Spleen (tissue), 11 donors: ENCODE measurements at regions not wholly inside any gene's neighbourhood (a gene's known extent, or its start where the extent isn't known, plus 50 kb on each side); places are given as distances from the start of the nearest gene placed in this dataset.

Experiments used
- DNase-seq: peaks from one replicate; pipeline ENCODE4 v3.0.0-alpha.2; 2020
- H3K27ac ChIP-seq, 8 donors: fragments of 200-600 bp; sonication (generic) in 7 of 8; 1 replicate in 4 of 8; 2 replicates in 4 of 8; pipeline versions ENCODE4 v1.5.0 to v1.8.0; 2016 to 2021; ENCODE audit warnings: inconsistent platforms in 4 of 8, mild to moderate bottlenecking in 4 of 8, moderate library complexity in 1 of 8
- H3K27me3 ChIP-seq, 7 donors: fragments of 200-600 bp; sonication (generic) in 6 of 7; replicated peaks in 1 of 7; 1 replicate in 4 of 7; 2 replicates in 3 of 7; pipeline versions ENCODE4 v1.5.0 to v1.8.0; 2016 to 2021; ENCODE audit warnings: inconsistent platforms in 3 of 7, mild to moderate bottlenecking in 1 of 7
- H3K36me3 ChIP-seq, 6 donors: fragments of 200-600 bp; sonication (generic) in 5 of 6; 1 replicate in 4 of 6; 2 replicates in 2 of 6; pipeline versions ENCODE4 v1.5.0 to v1.8.0; 2016 to 2021; ENCODE audit warnings: inconsistent platforms in 2 of 6
- H3K4me1 ChIP-seq, 6 donors: fragments of 200-600 bp; sonication (generic) in 5 of 6; 1 replicate in 3 of 6; 2 replicates in 3 of 6; pipeline versions ENCODE4 v1.5.0 to v1.8.0; 2016 to 2021; ENCODE audit warnings: inconsistent platforms in 3 of 6
- H3K4me3 ChIP-seq, 8 donors: fragments of 200-600 bp; sonication (generic) in 7 of 8; 1 replicate in 4 of 8; 2 replicates in 4 of 8; pipeline versions ENCODE4 v1.5.0 to v1.8.0; 2016 to 2021; ENCODE audit warnings: inconsistent platforms in 4 of 8, mild to moderate bottlenecking in 4 of 8, moderate library complexity in 2 of 8
- H3K9me3 ChIP-seq, 8 donors: fragments of 200-600 bp; sonication (generic) in 7 of 8; 1 replicate in 4 of 8; 2 replicates in 4 of 8; pipeline versions ENCODE4 v1.5.0 to v1.8.0; 2016 to 2021; ENCODE audit warnings: inconsistent platforms in 4 of 8
- POLR2A ChIP-seq, 3 donors: fragments of 450-650 bp; IDR thresholded peaks; one replicate each; pipeline ENCODE4 v1.5.1; 2017; ENCODE audit warnings: antibody characterized with exemption in 3 of 3, mild to moderate bottlenecking in 1 of 3
- POLR2AphosphoS5 ChIP-seq, 3 donors: sonication (generic); formaldehyde crosslinking; IDR thresholded peaks; one replicate each; pipeline ENCODE4 v1.5.1; 2017; ENCODE audit warnings: antibody characterized with exemption in 3 of 3
- WGBS, 5 donors: extraction: QIAGEN DNeasy Blood & Tissue Kit in 3 of 5; methylation state at CpG; one replicate each; pipeline versions ENCODE4 v1.1.5 to v1.1.7; 2013 to 2018; 5-methylcytosine and 5-hydroxymethylcytosine counted together
- intact Hi-C: fragments of 100-400 bp; cut with DNase I; formaldehyde crosslinking; loops from one replicate; pipeline ENCODE4 v1.15.0; 2023; ENCODE audit warnings: low total_unique reads
- TF ChIP-seq, protein P1 (sequence below), 11 experiments: fragments of 200-600 bp in 7 of 11; fragments of 450-650 bp in 4 of 11; sonication (generic) in 4 of 11; IDR thresholded peaks in 8 of 11; conservative IDR thresholded peaks in 3 of 11; 1 replicate in 7 of 11; 2 replicates in 4 of 11; pipeline versions ENCODE4 v1.4.0 to v1.8.0; 2016 to 2021; ENCODE audit warnings: antibody characterized with exemption in 11 of 11, inconsistent platforms in 4 of 11, mild to moderate bottlenecking in 1 of 11
- donor health status: healthy with polysubstance abuse.
- donor health status: DM: no; HTN: no; CAD: no; lungs with moderate emphysema.
- donor health status: DM: no; HTN: no; CAD: no.
- donor health status: Bipolar disorder and iron deficiency.
- donor health status: healthy.
- donor health status: DM: no; HTN: no; CAD: no.
- donor health status: DM: yes; HTN: yes; CAD: no.

- no peaks in the 10 kb centered on the region for H3K36me3 ChIP-seq
- no peaks in the 10 kb centered on the region for H3K4me1 ChIP-seq
- WGBS, 5 donors = 74 to 100% (median 83%) methylated on average over 1 of the region's 1 CpG
- no peaks in the 10 kb centered on the region for H3K9me3 ChIP-seq
- H3K27ac ChIP-seq = no peak overlapping the region
- TF ChIP-seq POLR2A (IDR thresholded peaks at IDR 0.05) = no peak
- no peak for TF ChIP-seq POLR2AphosphoS5 (IDR thresholded peaks at IDR 0.05)
- TF ChIP-seq, protein P1, sequence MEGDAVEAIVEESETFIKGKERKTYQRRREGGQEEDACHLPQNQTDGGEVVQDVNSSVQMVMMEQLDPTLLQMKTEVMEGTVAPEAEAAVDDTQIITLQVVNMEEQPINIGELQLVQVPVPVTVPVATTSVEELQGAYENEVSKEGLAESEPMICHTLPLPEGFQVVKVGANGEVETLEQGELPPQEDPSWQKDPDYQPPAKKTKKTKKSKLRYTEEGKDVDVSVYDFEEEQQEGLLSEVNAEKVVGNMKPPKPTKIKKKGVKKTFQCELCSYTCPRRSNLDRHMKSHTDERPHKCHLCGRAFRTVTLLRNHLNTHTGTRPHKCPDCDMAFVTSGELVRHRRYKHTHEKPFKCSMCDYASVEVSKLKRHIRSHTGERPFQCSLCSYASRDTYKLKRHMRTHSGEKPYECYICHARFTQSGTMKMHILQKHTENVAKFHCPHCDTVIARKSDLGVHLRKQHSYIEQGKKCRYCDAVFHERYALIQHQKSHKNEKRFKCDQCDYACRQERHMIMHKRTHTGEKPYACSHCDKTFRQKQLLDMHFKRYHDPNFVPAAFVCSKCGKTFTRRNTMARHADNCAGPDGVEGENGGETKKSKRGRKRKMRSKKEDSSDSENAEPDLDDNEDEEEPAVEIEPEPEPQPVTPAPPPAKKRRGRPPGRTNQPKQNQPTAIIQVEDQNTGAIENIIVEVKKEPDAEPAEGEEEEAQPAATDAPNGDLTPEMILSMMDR (IDR thresholded peaks at IDR 0.05 in 8 of 11, conservative IDR thresholded peaks at IDR 0.05 in 3 of 11) = no peak
- H3K4me3 ChIP-seq = no peak overlapping the region
- intact Hi-C loops = no loop called here
- no peak for DNase-seq
- no peaks in the 10 kb centered on the region for H3K27me3 ChIP-seq
Measured at GRCh38 chr12:81866081-81866480, 106.9 kb upstream of the PPFIA2 start.

DNA sequence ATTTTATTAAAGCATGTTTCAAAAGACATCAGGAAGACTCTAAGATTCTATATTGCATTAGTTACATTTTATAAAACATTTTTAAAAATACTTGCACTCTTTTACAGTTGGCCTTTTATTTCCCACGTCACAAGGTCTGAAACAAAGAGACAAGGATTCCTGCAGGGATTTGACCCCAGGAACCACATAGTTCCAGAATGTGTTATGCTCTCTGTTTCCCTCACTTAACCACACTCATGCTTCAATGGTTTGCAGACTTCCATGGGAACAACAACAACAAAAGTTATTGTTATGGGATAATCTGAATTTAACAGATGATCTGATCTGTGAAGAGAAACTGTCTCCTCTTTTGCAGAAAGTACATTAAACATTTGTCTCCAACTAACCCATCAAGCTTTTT lies 104.3 kb upstream of the PPFIA2 start:
- H3K4me1 ChIP-seq = no peaks in the 10 kb centered on the region
- TF ChIP-seq POLR2AphosphoS5 (IDR thresholded peaks at IDR 0.05) (no peak), POLR2A (IDR thresholded peaks at IDR 0.05) (no peak)
- TF ChIP-seq, protein P1 (IDR thresholded peaks at IDR 0.05 in 8 of 11, conservative IDR thresholded peaks at IDR 0.05 in 3 of 11) = no peak
- no peaks in the 10 kb centered on the region for H3K36me3 ChIP-seq
- no peaks in the 10 kb centered on the region for H3K27me3 ChIP-seq
- intact Hi-C loops = no loop called here
- no peaks in the 10 kb centered on the region for H3K9me3 ChIP-seq
- no peak overlapping the region for H3K4me3 ChIP-seq
- no peak for DNase-seq
- no peak overlapping the region for H3K27ac ChIP-seq
- 49 to 76% (median 70%) methylated on average over 1 of the region's 1 CpG for WGBS, 5 donors

- DNase-seq = no peak
Measured at GRCh38 chr12:81859521-81859920, 100.4 kb upstream of the PPFIA2 start.

GRCh38 chr12:81843599-81843998 lies 84.4 kb upstream of the PPFIA2 start:
- intact Hi-C loops = no loop called here
- Histone ChIP-seq H3K27me3 (no peaks in the 10 kb centered on the region), H3K36me3 (no peaks in the 10 kb centered on the region), H3K4me1 (no peaks in the 10 kb centered on the region), H3K9me3 (no peaks in the 10 kb centered on the region), H3K4me3 (no peak overlapping the region), H3K27ac (no peak overlapping the region)
- TF ChIP-seq POLR2A (IDR thresholded peaks at IDR 0.05) (no peak), POLR2AphosphoS5 (IDR thresholded peaks at IDR 0.05) (no peak)
- TF ChIP-seq, protein P1 (IDR thresholded peaks at IDR 0.05 in 8 of 11, conservative IDR thresholded peaks at IDR 0.05 in 3 of 11) = no peak
- DNase-seq = no peak

More at GRCh38 chr12:81859521-81859920, 100.4 kb upstream of the PPFIA2 start:
- no peak overlapping the region for H3K27ac ChIP-seq
- H3K4me1 ChIP-seq = no peaks in the 10 kb centered on the region
- H3K27me3 ChIP-seq = no peaks in the 10 kb centered on the region
- H3K4me3 ChIP-seq = no peak overlapping the region
- 15 to 23% (median 16%) methylated on average over 3 of the region's 3 CpGs for WGBS, 5 donors
- no peaks in the 10 kb centered on the region for H3K9me3 ChIP-seq
- intact Hi-C loops = no loop called here
- no peak for TF ChIP-seq POLR2A (IDR thresholded peaks at IDR 0.05)
- TF ChIP-seq POLR2AphosphoS5 (IDR thresholded peaks at IDR 0.05) = no peak
- TF ChIP-seq, protein P1 (IDR thresholded peaks at IDR 0.05 in 8 of 11, conservative IDR thresholded peaks at IDR 0.05 in 3 of 11) = no peak
- H3K36me3 ChIP-seq = no peaks in the 10 kb centered on the region
